H9 (cell line): ENCODE measurements at regions not wholly inside any gene's neighbourhood (a gene's known extent, or its start where the extent isn't known, plus 50 kb on each side); places are given as distances from the start of the nearest gene placed in this dataset.

Experiments
- DNase-seq: peaks from one replicate; pipeline ENCODE4 v3.0.0-alpha.2; 2017
- H2AFZ ChIP-seq: one replicate; pipeline ENCODE4 v1.6.1; 2013; ENCODE audit warnings: mild to moderate bottlenecking, low read length, control low read depth, moderate library complexity
- H2AK5ac ChIP-seq: 2 replicates; pipeline ENCODE4 v1.6.1; 2013; ENCODE audit warnings: low read length, control low read depth, mixed read lengths; ENCODE audit not compliant: insufficient read length
- H2BK120ac ChIP-seq: one replicate; pipeline ENCODE4 v1.6.1; 2013; ENCODE audit warnings: low read depth, mild to moderate bottlenecking, low read length, control low read depth, inconsistent platforms; ENCODE audit not compliant: poor library complexity, severe bottlenecking
- H2BK12ac ChIP-seq: 2 replicates; pipeline ENCODE4 v1.6.1; 2013; ENCODE audit warnings: low read length, control low read depth, mixed read lengths, low read depth; ENCODE audit not compliant: insufficient read length
- H2BK15ac ChIP-seq: 2 replicates; pipeline ENCODE4 v1.6.1; 2013; ENCODE audit warnings: low read depth, low read length, control low read depth
- H2BK20ac ChIP-seq: one replicate; pipeline ENCODE4 v1.6.1; 2013; ENCODE audit warnings: low read depth, mild to moderate bottlenecking, low read length, control low read depth, inconsistent platforms; ENCODE audit not compliant: poor library complexity, severe bottlenecking
- H2BK5ac ChIP-seq: 2 replicates; pipeline ENCODE4 v1.6.1; 2013; ENCODE audit warnings: low read length, control low read depth, mixed read lengths; ENCODE audit not compliant: insufficient read length
- H3K14ac ChIP-seq: 2 replicates; pipeline ENCODE4 v1.6.1; 2013; ENCODE audit warnings: low read length, control low read depth; ENCODE audit not compliant: insufficient read depth
- H3K18ac ChIP-seq: 2 replicates; pipeline ENCODE4 v1.6.1; 2013; ENCODE audit warnings: low read depth, mild to moderate bottlenecking, mixed read lengths, low read length, control low read depth; ENCODE audit not compliant: insufficient read length
- H3K23ac ChIP-seq: 2 replicates; pipeline ENCODE4 v1.6.1; 2013; ENCODE audit warnings: low read length, control low read depth, mixed read lengths, low read depth; ENCODE audit not compliant: insufficient read length
- H3K23me2 ChIP-seq: 2 replicates; pipeline ENCODE4 v1.6.1; 2013; ENCODE audit warnings: low read depth, mild to moderate bottlenecking, mixed read lengths, low read length, control low read depth; ENCODE audit not compliant: insufficient read length, poor library complexity, severe bottlenecking
- H3K27ac ChIP-seq: 2 replicates; pipeline ENCODE4 v1.5.1; 2013; ENCODE audit warnings: low read length, control low read depth, mixed read lengths, low read depth; ENCODE audit not compliant: insufficient read length
- H3K27me3 ChIP-seq: 2 replicates; pipeline ENCODE4 v1.6.1; 2013; ENCODE audit warnings: low read length, control low read depth, inconsistent platforms; ENCODE audit not compliant: insufficient read depth
- H3K4ac ChIP-seq: 2 replicates; pipeline ENCODE4 v1.6.1; 2013; ENCODE audit warnings: low read depth, mild to moderate bottlenecking, control low read depth, inconsistent platforms, low read length, moderate library complexity
- H3K4me1 ChIP-seq: 2 replicates; pipeline ENCODE4 v1.6.1; 2013; ENCODE audit warnings: low read length, control low read depth, inconsistent platforms; ENCODE audit not compliant: insufficient read depth
- H3K4me2 ChIP-seq: 2 replicates; pipeline ENCODE4 v1.6.1; 2013; ENCODE audit warnings: low read length, control low read depth, mixed read lengths; ENCODE audit not compliant: insufficient read length, insufficient read depth
- H3K56ac ChIP-seq: 2 replicates; pipeline ENCODE4 v1.6.1; 2013; ENCODE audit warnings: low read depth, mild to moderate bottlenecking, mixed read lengths, low read length, control low read depth; ENCODE audit not compliant: insufficient read length
- H3K79me1 ChIP-seq: 2 replicates; pipeline ENCODE4 v1.6.1; 2013; ENCODE audit warnings: low read depth, mild to moderate bottlenecking, moderate library complexity, low read length, control low read depth, inconsistent platforms; ENCODE audit not compliant: insufficient read depth, poor library complexity, severe bottlenecking
- H3K79me2 ChIP-seq: 2 replicates; pipeline ENCODE4 v1.6.1; 2013; ENCODE audit warnings: low read length, control low read depth, inconsistent platforms; ENCODE audit not compliant: insufficient read depth
- H3K9ac ChIP-seq: 2 replicates; pipeline ENCODE4 v1.6.1; 2013; ENCODE audit warnings: low read length, control low read depth, mixed read lengths; ENCODE audit not compliant: insufficient read length; ENCODE audit errors: extremely low read depth
- H3K9me3 ChIP-seq: one replicate; pipeline ENCODE4 v1.6.1; 2013; ENCODE audit warnings: low read depth, low read length, inconsistent platforms; ENCODE audit not compliant: control insufficient read depth
- H3T11ph ChIP-seq: one replicate; pipeline ENCODE4 v1.6.1; 2013; ENCODE audit warnings: mild to moderate bottlenecking, low read length, control low read depth, inconsistent platforms
- H4K20me1 ChIP-seq: one replicate; pipeline ENCODE4 v1.6.1; 2013; ENCODE audit not compliant: control insufficient read depth, insufficient read length, insufficient read depth
- H4K5ac ChIP-seq: 2 replicates; pipeline ENCODE4 v1.6.1; 2013; ENCODE audit warnings: low read depth, mild to moderate bottlenecking, mixed read lengths, low read length, control low read depth; ENCODE audit not compliant: insufficient read length
- H4K8ac ChIP-seq: replicated peaks from 2 replicates; pipeline ENCODE4 v1.6.1; 2013; ENCODE audit warnings: low read length, control low read depth, mixed read lengths, low read depth; ENCODE audit not compliant: insufficient read length
- H4K91ac ChIP-seq: 2 replicates; pipeline ENCODE4 v1.6.1; 2013; ENCODE audit warnings: low read depth, mild to moderate bottlenecking, moderate library complexity, mixed read lengths, low read length, control low read depth; ENCODE audit not compliant: insufficient read length
- H3K27ac Mint-ChIP-seq, 3 experiments: 2 replicates in 2 of 3; 3 replicates in 1 of 3; pipeline ENCODE4 v1.8.0; 2020 to 2021; ENCODE audit warnings: mixed read lengths in 3 of 3, mild to moderate bottlenecking in 1 of 3, moderate library complexity in 1 of 3
- H3K27me3 Mint-ChIP-seq: 2 replicates; pipeline ENCODE4 v1.8.0; 2021; ENCODE audit warnings: low read depth, mild to moderate bottlenecking, moderate library complexity, mixed read lengths
- H3K36me3 Mint-ChIP-seq, 3 experiments: 2 replicates in 2 of 3; 3 replicates in 1 of 3; pipeline ENCODE4 v1.8.0; 2020 to 2021; ENCODE audit warnings: low read depth in 3 of 3, mixed read lengths in 3 of 3; ENCODE audit not compliant: insufficient read depth in 1 of 3
- H3K4me1 Mint-ChIP-seq, 2 experiments: 2 replicates each; pipeline ENCODE4 v1.8.0; 2020; ENCODE audit warnings: mixed read lengths in 2 of 2
- H3K4me3 Mint-ChIP-seq, 2 experiments: 2 replicates in 1 of 2; 3 replicates in 1 of 2; pipeline ENCODE4 v1.8.0; 2020 to 2021; ENCODE audit warnings: mild to moderate bottlenecking in 2 of 2, mixed read lengths in 2 of 2, moderate library complexity in 1 of 2
- H3K9me3 Mint-ChIP-seq, 2 experiments: 2 replicates in 1 of 2; 3 replicates in 1 of 2; pipeline ENCODE4 v1.8.0; 2020; ENCODE audit warnings: mild to moderate bottlenecking in 2 of 2, mixed read lengths in 2 of 2, moderate library complexity in 1 of 2
- WGBS: extraction: QIAGEN DNeasy Blood & Tissue Kit; methylation state at CpG from one replicate; pipeline ENCODE4 v1.1.7; 2013; ENCODE audit warnings: missing lambda C conversion rate, low lambda C conversion rate, mixed read lengths; ENCODE audit not compliant: insufficient read length; ENCODE audit errors: extremely low coverage; 5-methylcytosine and 5-hydroxymethylcytosine counted together
- TF ChIP-seq, protein P1 (sequence below): fragments of 200-600 bp; sonication (generic); conservative IDR thresholded peaks from 3 replicates; pipeline ENCODE4 v1.8.0; 2021; ENCODE audit warnings: antibody characterized with exemption, mild to moderate bottlenecking

DNA sequence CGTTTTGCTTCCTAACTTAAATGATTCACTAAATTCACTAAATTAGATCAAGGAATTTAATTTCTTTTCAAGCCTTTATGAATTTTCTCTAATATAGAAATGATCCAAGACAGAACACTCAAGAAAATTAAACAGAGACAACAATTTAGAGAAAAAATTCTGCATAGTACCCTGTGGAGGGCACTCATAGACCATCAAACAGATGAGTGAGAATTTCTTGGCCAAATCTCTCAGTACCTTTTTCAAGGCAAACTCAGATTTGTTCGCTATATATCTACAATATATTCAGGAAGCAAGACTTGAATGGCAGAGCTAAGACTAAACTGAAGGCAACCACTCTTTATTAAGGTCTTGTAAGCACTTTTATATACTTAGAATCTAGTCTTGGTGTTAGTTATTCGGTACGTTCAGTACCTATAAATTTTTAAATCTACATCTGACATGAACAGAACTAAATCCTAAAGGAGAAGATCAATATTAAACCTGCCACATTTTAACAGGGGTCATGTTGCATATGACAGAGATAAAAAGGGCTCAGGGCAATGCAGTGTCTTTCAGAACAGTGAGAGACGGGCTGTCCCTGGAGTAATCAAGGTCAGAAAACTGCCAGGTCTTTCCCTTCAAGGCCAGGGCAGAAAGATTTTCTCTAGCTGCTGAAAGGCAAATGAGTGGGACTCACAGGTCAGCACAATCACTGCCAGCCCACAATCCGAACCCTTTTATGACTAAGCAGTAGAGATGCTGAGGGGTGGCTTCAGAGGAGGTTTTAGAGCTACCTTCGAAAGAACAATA is 118.8 kb upstream of the TMPRSS15 start:
- Histone ChIP-seq H3K4me1 (no peaks in the 10 kb centered on the region), H3K14ac (no peak overlapping the region), H2BK20ac (no peak overlapping the region), H3K79me1 (no peaks in the 10 kb centered on the region), H2BK5ac (no peak overlapping the region), H3K9ac (no peak overlapping the region), H3K4ac (no peak overlapping the region), H3K23me2 (no peaks in the 10 kb centered on the region), H3T11ph (no peak overlapping the region), H4K5ac (no peak overlapping the region), H2BK15ac (no peak overlapping the region), H3K27me3 (no peaks in the 10 kb centered on the region), H4K91ac (no peak overlapping the region), H3K56ac (no peak overlapping the region), H2AFZ (peak overlapping the region; percentile 57), H3K18ac (no peak overlapping the region), H2BK12ac (no peak overlapping the region), H4K20me1 (no peaks in the 10 kb centered on the region), H3K23ac (no peak overlapping the region), H3K9me3 (no peaks in the 10 kb centered on the region), H3K4me2 (no peak overlapping the region), H3K79me2 (no peaks in the 10 kb centered on the region), H2AK5ac (no peak overlapping the region), H2BK120ac (no peak overlapping the region), H3K27ac (no peak overlapping the region), H4K8ac (no peak overlapping the region)
- Mint-ChIP-seq H3K4me3 (no peak overlapping the region), H3K4me1 (no peaks in the 10 kb centered on the region), H3K36me3 (no peaks in the 10 kb centered on the region), H3K27me3 (no peaks in the 10 kb centered on the region), H3K9me3 (no peaks in the 10 kb centered on the region), H3K27ac (no peak overlapping the region)
- WGBS: no CpG with 5 or more reads among the region's 7 CpGs
- no peak for DNase-seq
- TF ChIP-seq, protein P1, sequence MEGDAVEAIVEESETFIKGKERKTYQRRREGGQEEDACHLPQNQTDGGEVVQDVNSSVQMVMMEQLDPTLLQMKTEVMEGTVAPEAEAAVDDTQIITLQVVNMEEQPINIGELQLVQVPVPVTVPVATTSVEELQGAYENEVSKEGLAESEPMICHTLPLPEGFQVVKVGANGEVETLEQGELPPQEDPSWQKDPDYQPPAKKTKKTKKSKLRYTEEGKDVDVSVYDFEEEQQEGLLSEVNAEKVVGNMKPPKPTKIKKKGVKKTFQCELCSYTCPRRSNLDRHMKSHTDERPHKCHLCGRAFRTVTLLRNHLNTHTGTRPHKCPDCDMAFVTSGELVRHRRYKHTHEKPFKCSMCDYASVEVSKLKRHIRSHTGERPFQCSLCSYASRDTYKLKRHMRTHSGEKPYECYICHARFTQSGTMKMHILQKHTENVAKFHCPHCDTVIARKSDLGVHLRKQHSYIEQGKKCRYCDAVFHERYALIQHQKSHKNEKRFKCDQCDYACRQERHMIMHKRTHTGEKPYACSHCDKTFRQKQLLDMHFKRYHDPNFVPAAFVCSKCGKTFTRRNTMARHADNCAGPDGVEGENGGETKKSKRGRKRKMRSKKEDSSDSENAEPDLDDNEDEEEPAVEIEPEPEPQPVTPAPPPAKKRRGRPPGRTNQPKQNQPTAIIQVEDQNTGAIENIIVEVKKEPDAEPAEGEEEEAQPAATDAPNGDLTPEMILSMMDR: peak; percentile 54; the same call in 2 of the 3 replicates
